Liver (tissue), 8 donors: ENCODE measurements at regions not wholly inside any gene's neighbourhood (a gene's known extent, or its start where the extent isn't known, plus 50 kb on each side); places are given as distances from the start of the nearest gene placed in this dataset.

Source experiments
- DNase-seq: peaks from one replicate; pipeline ENCODE4 v3.0.0-alpha.2; 2017; ENCODE audit warnings: low spot score
- H3K27ac ChIP-seq, 2 donors: one replicate each; pipeline ENCODE4 v1.7.0; 2013; ENCODE audit warnings: inconsistent platforms in 2 of 2, low read length in 2 of 2, control low read depth in 1 of 2, low read depth in 1 of 2, mild to moderate bottlenecking in 1 of 2
- H3K27me3 ChIP-seq, 4 donors: one replicate each; pipeline versions ENCODE4 v1.6.1 to v1.7.0; 2013; ENCODE audit warnings: low read length in 3 of 4, inconsistent platforms in 1 of 4, mild to moderate bottlenecking in 1 of 4, moderate library complexity in 1 of 4; ENCODE audit not compliant: control insufficient read depth in 4 of 4, insufficient read depth in 4 of 4
- H3K36me3 ChIP-seq, 4 donors: one replicate each; pipeline versions ENCODE4 v1.6.1 to v1.7.0; 2013; ENCODE audit warnings: low read length in 3 of 4, mild to moderate bottlenecking in 3 of 4, low read depth in 1 of 4, moderate library complexity in 1 of 4; ENCODE audit not compliant: control insufficient read depth in 4 of 4, insufficient read depth in 3 of 4
- H3K4me1 ChIP-seq, 4 donors: one replicate each; pipeline versions ENCODE4 v1.6.1 to v1.7.0; 2013; ENCODE audit warnings: low read length in 3 of 4, mild to moderate bottlenecking in 3 of 4, moderate library complexity in 1 of 4; ENCODE audit not compliant: control insufficient read depth in 4 of 4, insufficient read depth in 4 of 4
- H3K4me3 ChIP-seq, 3 donors: one replicate each; pipeline versions ENCODE4 v1.6.1 to v1.7.0; 2013; ENCODE audit warnings: low read length in 3 of 3, control low read depth in 1 of 3, low read depth in 1 of 3, mild to moderate bottlenecking in 1 of 3
- H3K9ac ChIP-seq, 2 donors: one replicate each; pipeline ENCODE4 v1.7.0; 2013; ENCODE audit warnings: low read length in 2 of 2, mild to moderate bottlenecking in 2 of 2, moderate library complexity in 2 of 2, control low read depth in 1 of 2, low read depth in 1 of 2
- H3K9me3 ChIP-seq, 4 donors: one replicate each; pipeline versions ENCODE4 v1.6.1 to v1.7.0; 2013; ENCODE audit warnings: low read length in 3 of 4; ENCODE audit not compliant: control insufficient read depth in 4 of 4
- CTCF ChIP-seq: fragments of 150-350 bp; IDR thresholded peaks from 2 replicates; pipeline ENCODE4 v1.5.1; 2017; ENCODE audit warnings: improper control_type of control experiment, low read depth, low read length; ENCODE audit not compliant: missing input control
- EGR1 ChIP-seq, 2 donors: IDR thresholded peaks; 2 replicates each; pipeline ENCODE4 v1.6.1; 2016 to 2018; ENCODE audit warnings: antibody characterized with exemption in 2 of 2, low read depth in 2 of 2
- FOXA1 ChIP-seq: IDR thresholded peaks from 2 replicates; pipeline ENCODE4 v1.6.1; 2016; ENCODE audit warnings: antibody characterized with exemption
- FOXA2 ChIP-seq: IDR thresholded peaks from 2 replicates; pipeline ENCODE4 v1.6.1; 2016; ENCODE audit warnings: antibody characterized with exemption
- GABPA ChIP-seq, 2 donors: IDR thresholded peaks in 1 of 2; conservative IDR thresholded peaks in 1 of 2; 2 replicates each; pipeline ENCODE4 v1.6.1; 2016; ENCODE audit warnings: antibody characterized with exemption in 2 of 2, mild to moderate bottlenecking in 1 of 2, moderate library complexity in 1 of 2
- HNF4A ChIP-seq, 2 donors: conservative IDR thresholded peaks; 2 replicates each; pipeline ENCODE4 v1.6.1; 2016; ENCODE audit warnings: antibody characterized with exemption in 2 of 2, mild to moderate bottlenecking in 2 of 2
- HNF4G ChIP-seq: IDR thresholded peaks from 2 replicates; pipeline ENCODE4 v1.6.1; 2016; ENCODE audit warnings: antibody characterized with exemption
- JUND ChIP-seq, 2 donors: IDR thresholded peaks; 2 replicates each; pipeline ENCODE4 v1.6.1; 2016; ENCODE audit warnings: antibody characterized with exemption in 2 of 2
- MAX ChIP-seq: IDR thresholded peaks from 2 replicates; pipeline ENCODE4 v1.6.1; 2016; ENCODE audit warnings: antibody characterized with exemption
- NR2F2 ChIP-seq: IDR thresholded peaks from 2 replicates; pipeline ENCODE4 v1.6.1; 2016; ENCODE audit warnings: antibody characterized with exemption
- RAD21 ChIP-seq, 2 donors: IDR thresholded peaks; 2 replicates each; pipeline ENCODE4 v1.6.1; 2016; ENCODE audit warnings: antibody characterized with exemption in 2 of 2, mild to moderate bottlenecking in 2 of 2
- REST ChIP-seq: IDR thresholded peaks from 2 replicates; pipeline ENCODE4 v1.6.1; 2016; ENCODE audit warnings: antibody characterized with exemption, mild to moderate bottlenecking
- RXRA ChIP-seq, 2 donors: IDR thresholded peaks; 2 replicates each; pipeline ENCODE4 v1.6.1; 2017 to 2018; ENCODE audit warnings: antibody characterized with exemption in 2 of 2, mild to moderate bottlenecking in 1 of 2
- SP1 ChIP-seq: IDR thresholded peaks from 2 replicates; pipeline ENCODE4 v1.6.1; 2018; ENCODE audit warnings: antibody characterized with exemption, mild to moderate bottlenecking
- TAF1 ChIP-seq: conservative IDR thresholded peaks from 2 replicates; pipeline ENCODE4 v1.6.1; 2016; ENCODE audit warnings: antibody characterized with exemption, mild to moderate bottlenecking
- YY1 ChIP-seq: IDR thresholded peaks from 2 replicates; pipeline ENCODE4 v1.6.1; 2016; ENCODE audit warnings: antibody characterized with exemption, mild to moderate bottlenecking
- ZBTB33 ChIP-seq: IDR thresholded peaks from 2 replicates; pipeline ENCODE4 v1.6.1; 2016; ENCODE audit warnings: antibody characterized with exemption
- WGBS: extraction: QIAGEN DNeasy Blood & Tissue Kit; methylation state at CpG from one replicate; pipeline ENCODE4 v1.1.7; 2013; 5-methylcytosine and 5-hydroxymethylcytosine counted together
- donor health status: healthy.
- donor health status: healthy.
- donor health status: healthy.
- donor health status: healthy.
- donor health status: healthy.

GRCh38 chr16:79757968-79758367 lies 157.4 kb upstream of the MAF start:
- Histone ChIP-seq H3K27me3 (no peaks in the 10 kb centered on the region), H3K9ac (no peak overlapping the region), H3K4me3 (no peak overlapping the region), H3K4me1 (no peaks in the 10 kb centered on the region), H3K9me3 (no peaks in the 10 kb centered on the region), H3K36me3 (no peaks in the 10 kb centered on the region), H3K27ac (no peak overlapping the region)
- DNase-seq = no peak
- 80% methylated on average over 6 of the region's 6 CpGs for WGBS
- no peak for TF ChIP-seq MAX
- no peak for TF ChIP-seq SP1

GRCh38 chr16:79757163-79757562 lies 156.6 kb upstream of the MAF start:
- H3K4me3 ChIP-seq = no peak overlapping the region
- no peaks in the 10 kb centered on the region for H3K4me1 ChIP-seq
- DNase-seq = no peak
- TF ChIP-seq HNF4G (no peak), TAF1 (no peak), ZBTB33 (no peak), MAX (no peak), RXRA (IDR thresholded peaks at IDR 0.05) (no peak), GABPA (IDR thresholded peaks at IDR 0.05 in 1 of 2, conservative IDR thresholded peaks at IDR 0.05 in 1 of 2) (no peak), HNF4A (conservative IDR thresholded peaks at IDR 0.05) (no peak), FOXA2 (no peak), NR2F2 (no peak), SP1 (no peak), FOXA1 (no peak), CTCF (no peak), EGR1 (IDR thresholded peaks at IDR 0.05; ENCODE audit: low read depth in 2 of 2) (no peak), YY1 (no peak), JUND (IDR thresholded peaks at IDR 0.05) (no peak), REST (no peak), RAD21 (IDR thresholded peaks at IDR 0.05) (no peak)
- no peak overlapping the region for H3K27ac ChIP-seq
- WGBS = 95% methylated on average over 5 of the region's 5 CpGs
- no peak overlapping the region for H3K9ac ChIP-seq
- H3K9me3 ChIP-seq = no peaks in the 10 kb centered on the region
- H3K36me3 ChIP-seq = no peaks in the 10 kb centered on the region
- H3K27me3 ChIP-seq = no peaks in the 10 kb centered on the region
